IMR-90 (cell line): ENCODE measurements at regions not wholly inside any gene's neighbourhood (a gene's known extent, or its start where the extent isn't known, plus 50 kb on each side); places are given as distances from the start of the nearest gene placed in this dataset.
A peak's percentile ranks its signal among the peaks of the same experiment; 100 is the strongest.

Source experiments
- ATAC-seq: fragments of 200-7000 bp; cut with Tn5 transposase; 2 replicates; pipeline ENCODE4 v1.9.1; 2020; ENCODE audit warnings: low read depth, mild to moderate bottlenecking, moderate library complexity
- BruUV-seq: library from RNA; stranded (reverse); fragments of 400-500 nt; replicated peaks from 2 replicates; lab custom pipeline; 2021; lab: Mats Ljungman, UMichigan
- CTCF ChIA-PET: fragments of 300-600 bp; formaldehyde crosslinking; extraction: SDS; loops from one replicate; lab custom pipeline; 2021; ENCODE audit warnings: antibody characterized with exemption; lab: Yijun Ruan, JAX
- POLR2A ChIA-PET: fragments of 300-600 bp; sonication (Branson Sonifier 250); formaldehyde crosslinking; loops from one replicate; lab custom pipeline; 2022; ENCODE audit warnings: antibody characterized with exemption; ENCODE audit not compliant: unreplicated experiment; lab: Charles Lee
- DNase-seq: peaks from one replicate; pipeline ENCODE4 v3.0.0; 2013
- H2AFZ ChIP-seq: replicated peaks from 2 replicates; pipeline ENCODE3; 2013; ENCODE audit warnings: low read length, mild to moderate bottlenecking; ENCODE audit not compliant: poor library complexity
- H2AK5ac ChIP-seq: 2 replicates; pipeline ENCODE4 v1.6.1; 2013; ENCODE audit warnings: low read depth, low read length, inconsistent platforms
- H2AK9ac ChIP-seq: replicated peaks from 2 replicates; pipeline ENCODE3; 2013; ENCODE audit warnings: mild to moderate bottlenecking, low read depth, low read length, moderate library complexity; ENCODE audit not compliant: poor library complexity
- H2BK120ac ChIP-seq: 2 replicates; pipeline ENCODE4 v1.6.1; 2013; ENCODE audit warnings: low read depth, low read length, inconsistent platforms
- H2BK15ac ChIP-seq: 3 replicates; pipeline ENCODE4 v1.6.1; 2013; ENCODE audit warnings: low read depth, low read length, inconsistent platforms
- H2BK20ac ChIP-seq: 2 replicates; pipeline ENCODE4 v1.6.1; 2013; ENCODE audit warnings: low read depth, mild to moderate bottlenecking, inconsistent platforms, low read length, moderate library complexity
- H2BK5ac ChIP-seq: 2 replicates; pipeline ENCODE4 v1.6.1; 2013; ENCODE audit warnings: mild to moderate bottlenecking, low read depth, low read length, inconsistent platforms; ENCODE audit not compliant: poor library complexity, severe bottlenecking
- H3K14ac ChIP-seq: replicated peaks from 2 replicates; pipeline ENCODE4 v1.6.1; 2013; ENCODE audit warnings: low read depth, low read length, inconsistent platforms
- H3K18ac ChIP-seq: 2 replicates; pipeline ENCODE4 v1.6.1; 2013; ENCODE audit warnings: low read depth, low read length, control low read depth
- H3K23ac ChIP-seq: 2 replicates; pipeline ENCODE4 v1.6.1; 2013; ENCODE audit warnings: low read depth, low read length, inconsistent platforms
- H3K27ac ChIP-seq: 2 replicates; pipeline ENCODE4 v1.5.1; 2013; ENCODE audit warnings: mild to moderate bottlenecking, control low read depth, low read length; ENCODE audit not compliant: insufficient read depth
- H3K27me3 ChIP-seq: 2 replicates; pipeline ENCODE4 v1.6.1; 2013; ENCODE audit warnings: low read length; ENCODE audit not compliant: control insufficient read depth, insufficient read depth
- H3K36me3 ChIP-seq: 2 replicates; pipeline ENCODE4 v1.6.1; 2013; ENCODE audit warnings: low read length, mixed read lengths; ENCODE audit not compliant: control insufficient read depth, insufficient read depth
- H3K4ac ChIP-seq: 2 replicates; pipeline ENCODE4 v1.6.1; 2013; ENCODE audit warnings: low read depth, low read length, inconsistent platforms
- H3K4me1 ChIP-seq: 2 replicates; pipeline ENCODE4 v1.6.1; 2013; ENCODE audit warnings: low read length, mixed read lengths; ENCODE audit not compliant: control insufficient read depth, insufficient read depth
- H3K4me2 ChIP-seq: 2 replicates; pipeline ENCODE4 v1.6.1; 2013; ENCODE audit warnings: low read depth, mild to moderate bottlenecking, control low read depth, low read length, moderate library complexity
- H3K4me3 ChIP-seq: 2 replicates; pipeline ENCODE4 v1.5.1; 2013; ENCODE audit warnings: low read depth, mild to moderate bottlenecking, control low read depth, low read length, moderate library complexity; ENCODE audit not compliant: insufficient read depth
- H3K56ac ChIP-seq: 2 replicates; pipeline ENCODE4 v1.6.1; 2013; ENCODE audit warnings: low read length, inconsistent platforms; ENCODE audit not compliant: insufficient read depth; ENCODE audit errors: extremely low read depth
- H3K79me1 ChIP-seq, 2 experiments: 2 replicates each; pipeline ENCODE4 v1.6.1; 2013; ENCODE audit warnings: low read length in 2 of 2, inconsistent platforms in 1 of 2, low read depth in 1 of 2
- H3K9ac ChIP-seq: 2 replicates; pipeline ENCODE4 v1.6.1; 2013; ENCODE audit warnings: low read depth, low read length, control low read depth
- H3K9me1 ChIP-seq: 2 replicates; pipeline ENCODE4 v1.6.1; 2013; ENCODE audit warnings: low read length, inconsistent platforms; ENCODE audit not compliant: insufficient read depth
- H3K9me3 ChIP-seq: 2 replicates; pipeline ENCODE4 v1.6.1; 2013; ENCODE audit warnings: low read length; ENCODE audit not compliant: control insufficient read depth, insufficient read depth
- H4K20me1 ChIP-seq: 2 replicates; pipeline ENCODE4 v1.6.1; 2013; ENCODE audit warnings: low read length, inconsistent platforms; ENCODE audit not compliant: insufficient read depth
- H4K5ac ChIP-seq: 2 replicates; pipeline ENCODE4 v1.6.1; 2013; ENCODE audit warnings: mild to moderate bottlenecking, low read depth, low read length, control low read depth
- H4K8ac ChIP-seq, 2 experiments: 2 replicates each; pipeline ENCODE4 v1.6.1; 2013; ENCODE audit warnings: low read depth in 2 of 2, low read length in 2 of 2, control low read depth in 1 of 2, inconsistent platforms in 1 of 2
- H4K91ac ChIP-seq: 2 replicates; pipeline ENCODE4 v1.6.1; 2013; ENCODE audit warnings: low read depth, low read length, inconsistent platforms; ENCODE audit not compliant: insufficient read depth
- CEBPB ChIP-seq: IDR thresholded peaks from 2 replicates; pipeline ENCODE4 v1.6.1; 2012; ENCODE audit warnings: low read depth, low read length, improper control_type of control experiment
- CHD1 ChIP-seq: IDR thresholded peaks from 2 replicates; pipeline ENCODE4 v1.6.1; 2012; ENCODE audit warnings: low read depth, low read length, improper control_type of control experiment
- FOS ChIP-seq: fragments of 150-350 bp; IDR thresholded peaks from 2 replicates; pipeline ENCODE4 v1.6.1; 2016; ENCODE audit warnings: low read depth, low read length
- MAFK ChIP-seq: IDR thresholded peaks from 2 replicates; pipeline ENCODE4 v1.6.1; 2012; ENCODE audit warnings: low read depth, low read length, improper control_type of control experiment
- NFE2L2 ChIP-seq: fragments of 150-350 bp; IDR thresholded peaks from 2 replicates; pipeline ENCODE4 v1.6.1; 2016; ENCODE audit warnings: low read depth, mild to moderate bottlenecking, low read length
- POLR2A ChIP-seq: IDR thresholded peaks from 2 replicates; pipeline ENCODE4 v1.6.1; 2012; ENCODE audit warnings: mild to moderate bottlenecking, low read depth, low read length
- RAD21 ChIP-seq: IDR thresholded peaks from 2 replicates; pipeline ENCODE4 v1.6.1; 2012; ENCODE audit warnings: low read length, improper control_type of control experiment
- SMC3 ChIP-seq: fragments of 150-350 bp; IDR thresholded peaks from 2 replicates; pipeline ENCODE4 v1.6.1; 2016; ENCODE audit warnings: low read depth, mild to moderate bottlenecking, antibody characterized with exemption, low read length, moderate library complexity
- WGBS, 2 experiments: methylation state at CpG; one replicate each; pipeline versions ENCODE4 v1.1.5 to v1.1.7; 2013; ENCODE audit warnings: missing lambda C conversion rate in 2 of 2; ENCODE audit not compliant: insufficient read length in 1 of 2; ENCODE audit errors: extremely low coverage in 2 of 2; 5-methylcytosine and 5-hydroxymethylcytosine counted together
- dilution Hi-C: fragments of 300-500 bp; cut with HindIII; formaldehyde crosslinking; loops from one replicate; pipeline ENCODE4 v1.14.3; 2018; ENCODE audit warnings: low sequenced_read_pairs; ENCODE audit not compliant: unreplicated experiment
- in situ Hi-C: fragments of 300-500 bp; cut with MboI; formaldehyde crosslinking; loops from 3 replicates; pipeline ENCODE4 v1.14.3; 2019; ENCODE audit warnings: low sequenced_read_pairs, inconsistent platforms, mixed read lengths
- intact Hi-C: fragments of 100-400 bp; cut with micrococcal nuclease; formaldehyde crosslinking; loops from 2 replicates; pipeline ENCODE4 v1.10.0; 2022
- TF ChIP-seq, protein P1 (sequence below): fragments of 150-350 bp; IDR thresholded peaks from 2 replicates; pipeline ENCODE4 v1.6.1; 2016; ENCODE audit warnings: low read depth, mild to moderate bottlenecking, low read length, moderate library complexity, borderline replicate concordance
- TF ChIP-seq, protein P2 (sequence below): conservative IDR thresholded peaks from 2 replicates; pipeline ENCODE4 v1.5.1; 2012; ENCODE audit warnings: mild to moderate bottlenecking, low read depth, low read length, improper control_type of control experiment
- TF ChIP-seq, protein P3 (sequence below): fragments of 150-350 bp; IDR thresholded peaks from 2 replicates; pipeline ENCODE4 v1.6.1; 2017; ENCODE audit warnings: mild to moderate bottlenecking, antibody characterized with exemption, low read length, low read depth

DNA sequence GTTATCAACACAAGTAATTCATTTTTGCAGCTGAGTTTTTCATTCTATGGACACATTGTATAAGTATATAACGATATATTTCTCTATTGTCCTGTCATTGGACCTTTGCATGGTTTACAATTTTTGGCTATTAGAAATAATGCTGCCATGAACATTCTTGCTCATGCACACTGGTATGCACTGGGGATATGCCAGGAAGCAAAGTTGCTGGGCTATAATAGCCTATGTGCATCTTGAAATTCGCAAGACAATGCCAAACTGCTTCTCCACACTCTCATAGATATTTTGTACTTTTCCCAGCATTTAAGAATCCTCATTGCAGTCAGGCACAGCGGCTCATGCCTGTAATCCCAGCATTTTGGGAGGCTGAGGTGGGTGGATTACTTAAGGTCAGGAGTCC is 852.6 kb upstream of the ID2 start:
- Histone ChIP-seq H3K4ac (no peak overlapping the region), H3K9ac (no peak overlapping the region), H4K5ac (no peak overlapping the region), H3K27ac (no peak overlapping the region), H2BK5ac (no peak overlapping the region), H2AK5ac (no peak overlapping the region), H3K9me3 (no peaks in the 10 kb centered on the region), H4K8ac (no peak overlapping the region), H3K79me1 (no peaks in the 10 kb centered on the region), H3K4me2 (no peak overlapping the region), H3K14ac (no peak overlapping the region), H3K56ac (no peak overlapping the region), H2AFZ (no peak overlapping the region), H2BK20ac (no peak overlapping the region), H4K91ac (no peak overlapping the region), H3K27me3 (no peaks in the 10 kb centered on the region), H2BK15ac (no peak overlapping the region), H3K9me1 (0 out of 2 replicates have a peak, but pooled peaks cover 2% of the 10 kb centered on the region), H2BK120ac (no peak overlapping the region), H3K23ac (no peak overlapping the region), H3K4me1 (no peaks in the 10 kb centered on the region), H3K4me3 (no peak overlapping the region), H3K36me3 (no peaks in the 10 kb centered on the region), H4K20me1 (no peaks in the 10 kb centered on the region), H2AK9ac (no peak overlapping the region), H3K18ac (no peak overlapping the region)
- intact Hi-C loops (no loop called here), in situ Hi-C loops (loop anchor here (25.0 kb wide), 1 partner anchor 858 kb away; the partner anchor contains the start of gene ID2), dilution Hi-C loops (no loop called here)
- BruUV-seq, result no TSS peak
- POLR2A ChIA-PET, result no interaction called here
- no peak for TF ChIP-seq RAD21
- TF ChIP-seq, protein P1, sequence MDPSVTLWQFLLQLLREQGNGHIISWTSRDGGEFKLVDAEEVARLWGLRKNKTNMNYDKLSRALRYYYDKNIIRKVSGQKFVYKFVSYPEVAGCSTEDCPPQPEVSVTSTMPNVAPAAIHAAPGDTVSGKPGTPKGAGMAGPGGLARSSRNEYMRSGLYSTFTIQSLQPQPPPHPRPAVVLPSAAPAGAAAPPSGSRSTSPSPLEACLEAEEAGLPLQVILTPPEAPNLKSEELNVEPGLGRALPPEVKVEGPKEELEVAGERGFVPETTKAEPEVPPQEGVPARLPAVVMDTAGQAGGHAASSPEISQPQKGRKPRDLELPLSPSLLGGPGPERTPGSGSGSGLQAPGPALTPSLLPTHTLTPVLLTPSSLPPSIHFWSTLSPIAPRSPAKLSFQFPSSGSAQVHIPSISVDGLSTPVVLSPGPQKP, result no peak
- TF ChIP-seq CEBPB, result no peak
- no peak for TF ChIP-seq SMC3
- TF ChIP-seq, protein P2, sequence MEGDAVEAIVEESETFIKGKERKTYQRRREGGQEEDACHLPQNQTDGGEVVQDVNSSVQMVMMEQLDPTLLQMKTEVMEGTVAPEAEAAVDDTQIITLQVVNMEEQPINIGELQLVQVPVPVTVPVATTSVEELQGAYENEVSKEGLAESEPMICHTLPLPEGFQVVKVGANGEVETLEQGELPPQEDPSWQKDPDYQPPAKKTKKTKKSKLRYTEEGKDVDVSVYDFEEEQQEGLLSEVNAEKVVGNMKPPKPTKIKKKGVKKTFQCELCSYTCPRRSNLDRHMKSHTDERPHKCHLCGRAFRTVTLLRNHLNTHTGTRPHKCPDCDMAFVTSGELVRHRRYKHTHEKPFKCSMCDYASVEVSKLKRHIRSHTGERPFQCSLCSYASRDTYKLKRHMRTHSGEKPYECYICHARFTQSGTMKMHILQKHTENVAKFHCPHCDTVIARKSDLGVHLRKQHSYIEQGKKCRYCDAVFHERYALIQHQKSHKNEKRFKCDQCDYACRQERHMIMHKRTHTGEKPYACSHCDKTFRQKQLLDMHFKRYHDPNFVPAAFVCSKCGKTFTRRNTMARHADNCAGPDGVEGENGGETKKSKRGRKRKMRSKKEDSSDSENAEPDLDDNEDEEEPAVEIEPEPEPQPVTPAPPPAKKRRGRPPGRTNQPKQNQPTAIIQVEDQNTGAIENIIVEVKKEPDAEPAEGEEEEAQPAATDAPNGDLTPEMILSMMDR, result no peak
- no peak for TF ChIP-seq CHD1
- TF ChIP-seq MAFK, result no peak
- no peak for TF ChIP-seq NFE2L2
- TF ChIP-seq FOS, result no peak
- TF ChIP-seq POLR2A, result no peak
- TF ChIP-seq, protein P3, sequence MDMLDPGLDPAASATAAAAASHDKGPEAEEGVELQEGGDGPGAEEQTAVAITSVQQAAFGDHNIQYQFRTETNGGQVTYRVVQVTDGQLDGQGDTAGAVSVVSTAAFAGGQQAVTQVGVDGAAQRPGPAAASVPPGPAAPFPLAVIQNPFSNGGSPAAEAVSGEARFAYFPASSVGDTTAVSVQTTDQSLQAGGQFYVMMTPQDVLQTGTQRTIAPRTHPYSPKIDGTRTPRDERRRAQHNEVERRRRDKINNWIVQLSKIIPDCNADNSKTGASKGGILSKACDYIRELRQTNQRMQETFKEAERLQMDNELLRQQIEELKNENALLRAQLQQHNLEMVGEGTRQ, result no peak
- WGBS, 2 experiments, result no CpG with 5 or more reads among the region's 3 CpGs
- no peak for ATAC-seq
- CTCF ChIA-PET, result no interaction called here
- DNase-seq, result peak; percentile 8
